SU-DHL-6 (cell line): ENCODE measurements at regions not wholly inside any gene's neighbourhood (a gene's known extent, or its start where the extent isn't known, plus 50 kb on each side); places are given as distances from the start of the nearest gene placed in this dataset.

ENCODE experiments used
- H2AFZ ChIP-seq: fragments of 200-600 bp; sonication (generic); 2 replicates; pipeline ENCODE4 v1.6.1; 2014; ENCODE audit warnings: low read depth, mild to moderate bottlenecking, moderate library complexity, mixed read lengths, antibody characterized with exemption, low read length; ENCODE audit not compliant: severe bottlenecking
- H3F3A ChIP-seq: fragments of 200-600 bp; shearing (Covaris generic); 2 replicates; pipeline ENCODE4 v1.6.0; 2016; ENCODE audit warnings: antibody characterized with exemption, mild to moderate bottlenecking; ENCODE audit not compliant: insufficient read depth
- H3K27ac ChIP-seq: fragments of 200-600 bp; sonication (generic); 2 replicates; pipeline ENCODE4 v1.5.1; 2016; ENCODE audit warnings: low read depth, mild to moderate bottlenecking, low read length, moderate library complexity, mixed read lengths
- H3K27me3 ChIP-seq: fragments of 200-600 bp; sonication (generic), shearing (Covaris generic); 2 replicates; pipeline ENCODE4 v1.6.0; 2014; ENCODE audit warnings: mild to moderate bottlenecking, low read length
- H3K36me3 ChIP-seq: fragments of 200-600 bp; sonication (generic); 2 replicates; pipeline ENCODE4 v1.6.1; 2014; ENCODE audit warnings: mild to moderate bottlenecking, low read length, mixed read lengths
- H3K4me2 ChIP-seq: fragments of 300-600, 200-600 bp; shearing (Covaris generic), sonication (generic); 2 replicates; pipeline ENCODE4 v1.6.0; 2014; ENCODE audit warnings: low read length, low read depth, mild to moderate bottlenecking; ENCODE audit not compliant: poor library complexity, severe bottlenecking
- H3K4me3 ChIP-seq: fragments of 200-600 bp; sonication (generic); 2 replicates; pipeline ENCODE4 v1.5.1; 2014; ENCODE audit warnings: antibody characterized with exemption, low read length, mild to moderate bottlenecking, mixed read lengths; ENCODE audit not compliant: insufficient read depth, poor library complexity, severe bottlenecking
- H3K79me2 ChIP-seq: fragments of 200-600 bp; sonication (generic); 2 replicates; pipeline ENCODE4 v1.6.1; 2014; ENCODE audit warnings: mild to moderate bottlenecking, low read length, moderate library complexity; ENCODE audit not compliant: insufficient read depth
- H3K9ac ChIP-seq: fragments of 200-600 bp; sonication (generic); 2 replicates; pipeline ENCODE4 v1.7.0; 2014; ENCODE audit warnings: mild to moderate bottlenecking, low read length
- H3K9me2 ChIP-seq: fragments of 200-600 bp; sonication (generic); replicated peaks from 2 replicates; pipeline ENCODE4 v1.6.1; 2014; ENCODE audit warnings: low read length; ENCODE audit not compliant: insufficient read depth
- H3K9me3 ChIP-seq: fragments of 200-600 bp; sonication (generic); 2 replicates; pipeline ENCODE4 v1.6.1; 2014; ENCODE audit warnings: low read length, mixed read lengths; ENCODE audit not compliant: insufficient read depth
- H4K20me1 ChIP-seq: fragments of 200-600 bp; sonication (generic); 2 replicates; pipeline ENCODE4 v1.6.1; 2014; ENCODE audit warnings: low read depth, mild to moderate bottlenecking, antibody characterized with exemption, low read length, moderate library complexity, mixed read lengths
- EZH2phosphoT487 ChIP-seq: fragments of 200-600 bp; sonication (generic), shearing (Covaris generic); conservative IDR thresholded peaks from 2 replicates; pipeline ENCODE4 v1.6.1; 2018; ENCODE audit warnings: mild to moderate bottlenecking, antibody characterized with exemption, low read length, moderate library complexity, mixed read lengths
- TF ChIP-seq, protein P1 (sequence below): fragments of 200-600 bp; sonication (generic); IDR thresholded peaks from one replicate; pipeline ENCODE4 v1.5.1; 2017; ENCODE audit warnings: antibody characterized with exemption, mild to moderate bottlenecking, low read length, moderate library complexity; ENCODE audit not compliant: insufficient read depth, poor library complexity, severe bottlenecking

DNA sequence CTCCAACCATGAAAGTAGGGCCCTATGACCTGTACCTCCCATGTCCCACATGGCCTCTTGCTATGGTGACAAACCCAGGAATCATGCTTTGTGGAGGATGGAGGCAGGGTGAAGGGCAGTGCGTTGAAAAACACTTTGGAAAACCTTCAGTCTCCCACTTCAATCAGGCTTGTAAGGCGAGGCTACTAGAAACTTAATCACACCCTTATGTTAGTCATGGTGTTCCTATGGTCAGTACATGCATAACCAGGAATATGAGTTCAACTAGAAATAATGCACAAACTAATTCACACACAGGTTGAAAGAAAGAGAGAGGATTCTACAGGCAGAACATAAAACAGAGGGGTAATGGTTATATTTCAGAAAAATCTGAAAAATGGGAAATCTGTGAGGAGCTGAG lies 601.1 kb downstream of the KCTD16 start:
- no peak overlapping the region for H3K9ac ChIP-seq
- H3K9me3 ChIP-seq = no peaks in the 10 kb centered on the region
- H3K4me3 ChIP-seq = no peak overlapping the region
- H4K20me1 ChIP-seq = no peaks in the 10 kb centered on the region
- no peak overlapping the region for H2AFZ ChIP-seq
- no peaks in the 10 kb centered on the region for H3K79me2 ChIP-seq
- H3K9me2 ChIP-seq = no peaks in the 10 kb centered on the region
- TF ChIP-seq EZH2phosphoT487 = no peak
- TF ChIP-seq, protein P1, sequence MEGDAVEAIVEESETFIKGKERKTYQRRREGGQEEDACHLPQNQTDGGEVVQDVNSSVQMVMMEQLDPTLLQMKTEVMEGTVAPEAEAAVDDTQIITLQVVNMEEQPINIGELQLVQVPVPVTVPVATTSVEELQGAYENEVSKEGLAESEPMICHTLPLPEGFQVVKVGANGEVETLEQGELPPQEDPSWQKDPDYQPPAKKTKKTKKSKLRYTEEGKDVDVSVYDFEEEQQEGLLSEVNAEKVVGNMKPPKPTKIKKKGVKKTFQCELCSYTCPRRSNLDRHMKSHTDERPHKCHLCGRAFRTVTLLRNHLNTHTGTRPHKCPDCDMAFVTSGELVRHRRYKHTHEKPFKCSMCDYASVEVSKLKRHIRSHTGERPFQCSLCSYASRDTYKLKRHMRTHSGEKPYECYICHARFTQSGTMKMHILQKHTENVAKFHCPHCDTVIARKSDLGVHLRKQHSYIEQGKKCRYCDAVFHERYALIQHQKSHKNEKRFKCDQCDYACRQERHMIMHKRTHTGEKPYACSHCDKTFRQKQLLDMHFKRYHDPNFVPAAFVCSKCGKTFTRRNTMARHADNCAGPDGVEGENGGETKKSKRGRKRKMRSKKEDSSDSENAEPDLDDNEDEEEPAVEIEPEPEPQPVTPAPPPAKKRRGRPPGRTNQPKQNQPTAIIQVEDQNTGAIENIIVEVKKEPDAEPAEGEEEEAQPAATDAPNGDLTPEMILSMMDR = no peak
- no peaks in the 10 kb centered on the region for H3K27me3 ChIP-seq
- no peaks in the 10 kb centered on the region for H3F3A ChIP-seq
- H3K4me2 ChIP-seq = no peak overlapping the region
- no peaks in the 10 kb centered on the region for H3K36me3 ChIP-seq
- no peak overlapping the region for H3K27ac ChIP-seq

DNA sequence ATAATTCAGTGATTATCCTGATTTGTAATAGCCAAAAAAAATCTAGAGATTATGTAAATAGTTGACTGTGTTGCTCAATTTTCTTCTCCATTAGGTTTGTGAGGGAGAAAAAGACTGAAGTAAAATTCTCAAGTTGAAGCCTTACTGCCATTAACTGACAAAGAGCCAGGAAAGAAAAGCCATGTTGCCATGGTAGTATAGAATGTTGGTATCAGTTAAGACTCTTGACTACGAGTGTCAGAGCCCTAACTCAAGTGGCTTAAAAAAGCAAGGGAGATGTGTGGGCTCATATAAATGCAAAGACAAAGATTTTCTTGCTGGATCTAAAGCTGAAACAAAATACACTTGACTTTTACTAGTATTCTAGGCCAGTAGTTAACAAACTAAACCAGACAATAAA lies 571.7 kb downstream of the KCTD16 start:
- no peaks in the 10 kb centered on the region for H4K20me1 ChIP-seq
- no peak overlapping the region for H2AFZ ChIP-seq
- H3K36me3 ChIP-seq = no peaks in the 10 kb centered on the region
- no peak overlapping the region for H3K27ac ChIP-seq
- H3K9ac ChIP-seq = no peak overlapping the region
- no peak for TF ChIP-seq EZH2phosphoT487
- TF ChIP-seq, protein P1 = no peak
- no peak overlapping the region for H3K4me2 ChIP-seq
- H3K9me3 ChIP-seq = no peaks in the 10 kb centered on the region
- no peaks in the 10 kb centered on the region for H3K79me2 ChIP-seq
- no peaks in the 10 kb centered on the region for H3K27me3 ChIP-seq
- H3K4me3 ChIP-seq = no peak overlapping the region
- no peaks in the 10 kb centered on the region for H3K9me2 ChIP-seq
- H3F3A ChIP-seq = no peaks in the 10 kb centered on the region

DNA sequence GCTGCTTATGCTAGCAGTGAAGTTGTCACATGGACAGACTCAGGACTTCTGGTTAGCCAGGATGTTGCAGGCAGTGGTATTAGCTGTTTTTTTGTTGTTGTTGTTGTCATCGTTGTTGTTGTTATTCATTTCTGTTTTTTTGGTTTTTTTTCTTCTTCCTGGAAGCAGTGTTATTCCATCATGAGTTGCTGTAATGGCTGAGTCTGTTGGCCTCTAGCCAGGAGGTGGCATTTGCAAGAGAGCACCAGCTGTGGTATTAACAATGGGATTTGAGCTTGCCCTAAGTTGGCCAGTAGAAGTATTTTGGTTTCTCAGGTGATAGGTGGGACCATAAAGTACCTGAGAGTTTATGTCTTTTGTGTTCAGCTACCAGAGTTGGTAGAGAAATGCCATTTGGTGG lies 561.1 kb downstream of the KCTD16 start:
- H3K9me3 ChIP-seq = no peaks in the 10 kb centered on the region
- H3K9me2 ChIP-seq = no peaks in the 10 kb centered on the region
- no peak for TF ChIP-seq EZH2phosphoT487
- TF ChIP-seq, protein P1 = no peak
- no peaks in the 10 kb centered on the region for H3K79me2 ChIP-seq
- H3F3A ChIP-seq = no peaks in the 10 kb centered on the region
- no peak overlapping the region for H3K4me3 ChIP-seq
- H3K27me3 ChIP-seq = no peaks in the 10 kb centered on the region
- H3K27ac ChIP-seq = no peak overlapping the region
- H2AFZ ChIP-seq = no peak overlapping the region
- no peaks in the 10 kb centered on the region for H4K20me1 ChIP-seq
- H3K36me3 ChIP-seq = no peaks in the 10 kb centered on the region
- H3K9ac ChIP-seq = no peak overlapping the region
- no peak overlapping the region for H3K4me2 ChIP-seq

DNA sequence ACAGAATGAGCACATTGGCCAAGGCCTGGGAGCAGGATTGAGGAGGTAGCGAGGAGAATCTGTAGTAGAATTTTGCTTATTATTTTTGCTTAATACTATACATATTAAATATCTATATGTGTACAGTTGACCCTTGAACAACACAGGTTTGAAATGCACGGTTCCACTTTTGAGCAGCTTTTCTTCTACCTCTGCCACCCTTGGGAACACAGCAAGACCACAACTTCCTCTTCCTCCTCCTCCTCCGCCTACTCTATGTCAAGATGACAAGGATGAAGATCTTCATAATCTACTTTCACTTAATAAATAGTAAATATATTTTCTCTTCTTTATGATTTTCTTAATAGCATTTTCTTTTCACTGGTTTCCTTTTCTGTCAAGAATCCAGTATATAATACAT lies 541.4 kb downstream of the KCTD16 start:
- H3K27ac ChIP-seq = no peak overlapping the region
- peak overlapping the region; percentile 29 for H3K4me2 ChIP-seq

More for the DNA sequence above, 541.4 kb downstream of the KCTD16 start:
- Histone ChIP-seq H2AFZ (no peak overlapping the region), H3K4me3 (no peak overlapping the region), H3K27me3 (no peaks in the 10 kb centered on the region), H3K9ac (no peak overlapping the region), H3K79me2 (no peaks in the 10 kb centered on the region), H3F3A (no peaks in the 10 kb centered on the region), H4K20me1 (no peaks in the 10 kb centered on the region), H3K36me3 (no peaks in the 10 kb centered on the region), H3K9me3 (no peaks in the 10 kb centered on the region), H3K9me2 (no peaks in the 10 kb centered on the region)
- no peak for TF ChIP-seq EZH2phosphoT487
- TF ChIP-seq, protein P1 = no peak
